Neuronal stem cell (in vitro differentiated cells): ENCODE measurements at regions not wholly inside any gene's neighbourhood (a gene's known extent, or its start where the extent isn't known, plus 50 kb on each side); places are given as distances from the start of the nearest gene placed in this dataset.
A peak's percentile ranks its signal among the peaks of the same experiment; 100 is the strongest.

Source experiments
- DNase-seq: peaks from one replicate; pipeline ENCODE4 v3.0.0-alpha.2; 2013; ENCODE audit warnings: low spot score
- H2AFZ ChIP-seq: one replicate; pipeline ENCODE4 v1.6.1; 2013; ENCODE audit warnings: mild to moderate bottlenecking, low read length, inconsistent platforms
- H2AK5ac ChIP-seq: 2 replicates; pipeline ENCODE4 v1.6.1; 2013; ENCODE audit warnings: low read depth, mild to moderate bottlenecking, inconsistent platforms, low read length, moderate library complexity, mixed read lengths
- H2BK120ac ChIP-seq: 2 replicates; pipeline ENCODE4 v1.6.1; 2013; ENCODE audit warnings: low read depth, mild to moderate bottlenecking, inconsistent platforms, low read length, moderate library complexity, mixed read lengths
- H2BK12ac ChIP-seq: one replicate; pipeline ENCODE4 v1.6.1; 2013; ENCODE audit warnings: low read length, inconsistent platforms
- H2BK15ac ChIP-seq: 2 replicates; pipeline ENCODE4 v1.6.1; 2013; ENCODE audit warnings: mild to moderate bottlenecking, low read length, inconsistent platforms, mixed read lengths
- H2BK5ac ChIP-seq: one replicate; pipeline ENCODE4 v1.6.1; 2013; ENCODE audit warnings: inconsistent platforms, mild to moderate bottlenecking, low read length, moderate library complexity
- H3K14ac ChIP-seq: one replicate; pipeline ENCODE4 v1.6.1; 2013; ENCODE audit warnings: low read length, inconsistent platforms
- H3K18ac ChIP-seq: 2 replicates; pipeline ENCODE4 v1.6.1; 2013; ENCODE audit warnings: low read length, inconsistent platforms
- H3K23ac ChIP-seq: 2 replicates; pipeline ENCODE4 v1.6.1; 2013; ENCODE audit warnings: low read depth, mild to moderate bottlenecking, mixed read lengths, low read length, inconsistent platforms; ENCODE audit not compliant: poor library complexity
- H3K27ac ChIP-seq: replicated peaks from 3 replicates; pipeline ENCODE4 v1.5.1; 2013; ENCODE audit warnings: low read length, inconsistent platforms
- H3K27me3 ChIP-seq, 3 experiments: 2 replicates each; pipeline ENCODE4 v1.6.1; 2013; ENCODE audit warnings: low read length in 3 of 3, mild to moderate bottlenecking in 2 of 3, inconsistent platforms in 1 of 3, low read depth in 1 of 3, mixed read lengths in 1 of 3, moderate library complexity in 1 of 3; ENCODE audit not compliant: control insufficient read depth in 3 of 3, insufficient read depth in 3 of 3
- H3K36me3 ChIP-seq, 2 donors: replicated peaks in 1 of 2; 2 replicates each; pipeline ENCODE4 v1.6.1; 2013; ENCODE audit warnings: low read length in 2 of 2; ENCODE audit not compliant: control insufficient read depth in 2 of 2, insufficient read depth in 2 of 2
- H3K4ac ChIP-seq: 2 replicates; pipeline ENCODE4 v1.6.1; 2013; ENCODE audit warnings: inconsistent platforms, mild to moderate bottlenecking, low read length, moderate library complexity
- H3K4me1 ChIP-seq, 2 donors: 1 replicate in 1 of 2; 2 replicates in 1 of 2; pipeline ENCODE4 v1.6.1; 2013; ENCODE audit warnings: low read length in 2 of 2, low read depth in 1 of 2; ENCODE audit not compliant: control insufficient read depth in 2 of 2, insufficient read depth in 1 of 2
- H3K4me2 ChIP-seq: one replicate; pipeline ENCODE4 v1.6.1; 2013; ENCODE audit warnings: mild to moderate bottlenecking, low read length, inconsistent platforms; ENCODE audit not compliant: insufficient read depth, poor library complexity, severe bottlenecking
- H3K4me3 ChIP-seq, 2 donors: 2 replicates each; pipeline ENCODE4 v1.5.1; 2013; ENCODE audit warnings: low read length in 2 of 2, mild to moderate bottlenecking in 2 of 2, inconsistent platforms in 1 of 2, moderate library complexity in 1 of 2
- H3K79me1 ChIP-seq: one replicate; pipeline ENCODE4 v1.6.1; 2013; ENCODE audit warnings: low read depth, mild to moderate bottlenecking, inconsistent platforms, low read length, moderate library complexity
- H3K9ac ChIP-seq: one replicate; pipeline ENCODE4 v1.6.1; 2013; ENCODE audit warnings: mild to moderate bottlenecking, low read depth, low read length, inconsistent platforms; ENCODE audit not compliant: poor library complexity
- H3K9me3 ChIP-seq, 2 donors: replicated peaks in 1 of 2; 2 replicates each; pipeline versions ENCODE3 to v1.6.1; 2013; ENCODE audit warnings: low read length in 2 of 2, mild to moderate bottlenecking in 2 of 2, inconsistent platforms in 1 of 2, low read depth in 1 of 2, mixed read lengths in 1 of 2, moderate library complexity in 1 of 2; ENCODE audit not compliant: control insufficient read depth in 2 of 2, insufficient read depth in 1 of 2
- H4K8ac ChIP-seq: one replicate; pipeline ENCODE4 v1.6.1; 2013; ENCODE audit warnings: low read depth, mild to moderate bottlenecking, inconsistent platforms, low read length, moderate library complexity
- H4K91ac ChIP-seq: one replicate; pipeline ENCODE4 v1.6.1; 2013; ENCODE audit warnings: low read length, low read depth, mild to moderate bottlenecking, inconsistent platforms; ENCODE audit not compliant: poor library complexity
- WGBS, 2 donors: extraction: QIAGEN DNeasy Blood & Tissue Kit; methylation state at CpG; one replicate each; pipeline ENCODE4 v1.1.7; 2013; ENCODE audit warnings: missing lambda C conversion rate in 2 of 2, mixed read lengths in 1 of 2; ENCODE audit not compliant: insufficient read length in 2 of 2, insufficient replicate concordance in 1 of 2; ENCODE audit errors: extremely low coverage in 2 of 2; 5-methylcytosine and 5-hydroxymethylcytosine counted together

DNA sequence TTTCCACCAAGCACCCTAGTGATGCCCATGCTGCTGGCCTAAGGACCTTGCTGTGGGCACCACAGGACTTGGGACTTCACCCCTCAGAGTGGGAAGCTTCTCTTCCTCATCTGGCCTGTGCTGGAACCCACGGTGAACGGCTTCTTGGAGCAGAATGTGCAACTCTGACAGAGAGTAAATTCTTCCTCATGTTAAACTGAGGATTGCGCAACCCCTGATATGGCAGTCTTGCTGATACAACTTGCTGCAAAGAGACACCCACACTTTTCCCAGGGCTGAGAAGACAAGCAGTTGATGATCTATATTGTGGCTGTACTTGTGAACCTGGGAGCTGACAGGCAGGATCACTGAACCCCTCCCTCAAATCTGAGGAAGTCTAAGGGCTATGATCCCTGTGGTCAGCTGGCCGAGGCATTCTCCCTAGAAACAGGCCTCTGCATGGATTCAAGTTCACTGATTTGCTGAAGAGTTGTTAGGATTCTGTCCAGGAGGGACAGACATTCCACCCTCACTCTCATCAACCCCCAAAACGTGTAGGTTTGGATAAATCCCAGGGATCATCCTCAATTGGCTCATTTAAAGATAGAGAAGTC lies 307.2 kb downstream of the MTRR start:
- H2AK5ac ChIP-seq = no peak overlapping the region
- H3K4ac ChIP-seq = no peak overlapping the region
- H2BK120ac ChIP-seq = no peak overlapping the region
- H3K4me3 ChIP-seq = no peak overlapping the region
- H3K18ac ChIP-seq = no peak overlapping the region
- no peaks in the 10 kb centered on the region for H3K79me1 ChIP-seq
- WGBS, 2 donors = no CpG with 5 or more reads among the region's 5 CpGs
- H4K8ac ChIP-seq = no peak overlapping the region
- no peaks in the 10 kb centered on the region for H3K36me3 ChIP-seq
- no peak overlapping the region for H3K14ac ChIP-seq
- no peak overlapping the region for H3K4me2 ChIP-seq
- H4K91ac ChIP-seq = no peak overlapping the region
- H3K27me3 ChIP-seq = no peaks in the 10 kb centered on the region
- no peak overlapping the region for H2BK15ac ChIP-seq
- DNase-seq = no peak
- no peak overlapping the region for H2AFZ ChIP-seq
- no peaks in the 10 kb centered on the region for H3K4me1 ChIP-seq
- no peak overlapping the region for H3K27ac ChIP-seq
- no peaks in the 10 kb centered on the region for H3K9me3 ChIP-seq
- H3K9ac ChIP-seq = no peak overlapping the region
- H2BK12ac ChIP-seq = no peak overlapping the region
- no peak overlapping the region for H3K23ac ChIP-seq
- H2BK5ac ChIP-seq = no peak overlapping the region

GRCh38 chr5:8184455-8185063 lies 315.6 kb downstream of the MTRR start:
- no peak overlapping the region for H2BK120ac ChIP-seq
- H3K14ac ChIP-seq = no peak overlapping the region
- no peak overlapping the region for H3K4ac ChIP-seq
- no peak overlapping the region for H2AFZ ChIP-seq
- H4K91ac ChIP-seq = no peak overlapping the region
- H3K4me2 ChIP-seq = no peak overlapping the region
- no peaks in the 10 kb centered on the region for H3K36me3 ChIP-seq
- H3K4me1 ChIP-seq = no peaks in the 10 kb centered on the region
- no peak overlapping the region for H3K27ac ChIP-seq
- DNase-seq = peak; percentile 8
- H4K8ac ChIP-seq = no peak overlapping the region
- H3K79me1 ChIP-seq = no peaks in the 10 kb centered on the region
- H2AK5ac ChIP-seq = no peak overlapping the region
- H3K9me3 ChIP-seq = no peaks in the 10 kb centered on the region
- no peak overlapping the region for H3K18ac ChIP-seq
- H3K27me3 ChIP-seq = no peaks in the 10 kb centered on the region
- no peak overlapping the region for H3K23ac ChIP-seq
- no CpG with 5 or more reads among the region's 5 CpGs for WGBS, 2 donors
- H3K4me3 ChIP-seq = no peak overlapping the region
- no peak overlapping the region for H3K9ac ChIP-seq
- no peak overlapping the region for H2BK15ac ChIP-seq
- H2BK5ac ChIP-seq = no peak overlapping the region
- no peak overlapping the region for H2BK12ac ChIP-seq

DNA sequence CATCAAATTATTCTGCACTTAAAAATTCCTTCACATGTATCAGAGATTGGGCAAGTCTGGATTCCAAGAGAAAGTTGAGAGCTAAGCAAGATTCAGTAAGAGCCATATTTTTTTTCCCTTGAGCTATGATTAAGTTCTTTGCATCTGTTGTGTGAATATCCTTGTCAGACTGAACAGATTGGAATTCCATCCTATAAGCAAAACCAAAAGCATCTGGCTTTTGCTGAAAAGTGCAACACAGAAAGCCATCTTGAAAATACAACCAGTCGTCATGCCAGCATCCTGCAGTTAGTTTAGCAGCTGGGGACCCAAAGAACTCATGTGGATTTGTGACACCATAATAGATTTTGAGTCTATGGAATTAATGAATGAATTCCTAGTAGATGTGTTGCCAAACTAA lies 316.9 kb downstream of the MTRR start:
- Histone ChIP-seq H3K23ac (no peak overlapping the region), H3K9ac (no peak overlapping the region), H2BK120ac (no peak overlapping the region), H2AFZ (no peak overlapping the region), H3K4me2 (no peak overlapping the region), H3K14ac (no peak overlapping the region), H4K91ac (no peak overlapping the region), H3K79me1 (no peaks in the 10 kb centered on the region), H3K27me3 (no peaks in the 10 kb centered on the region), H3K18ac (no peak overlapping the region), H2BK12ac (no peak overlapping the region), H4K8ac (no peak overlapping the region), H3K27ac (no peak overlapping the region), H3K9me3 (no peaks in the 10 kb centered on the region), H2AK5ac (no peak overlapping the region), H3K4me3 (no peak overlapping the region), H3K4ac (no peak overlapping the region), H2BK15ac (no peak overlapping the region), H3K36me3 (no peaks in the 10 kb centered on the region), H3K4me1 (no peaks in the 10 kb centered on the region), H2BK5ac (no peak overlapping the region)
- DNase-seq = no peak
- no CpG with 5 or more reads among the region's 1 CpG for WGBS, 2 donors

DNA sequence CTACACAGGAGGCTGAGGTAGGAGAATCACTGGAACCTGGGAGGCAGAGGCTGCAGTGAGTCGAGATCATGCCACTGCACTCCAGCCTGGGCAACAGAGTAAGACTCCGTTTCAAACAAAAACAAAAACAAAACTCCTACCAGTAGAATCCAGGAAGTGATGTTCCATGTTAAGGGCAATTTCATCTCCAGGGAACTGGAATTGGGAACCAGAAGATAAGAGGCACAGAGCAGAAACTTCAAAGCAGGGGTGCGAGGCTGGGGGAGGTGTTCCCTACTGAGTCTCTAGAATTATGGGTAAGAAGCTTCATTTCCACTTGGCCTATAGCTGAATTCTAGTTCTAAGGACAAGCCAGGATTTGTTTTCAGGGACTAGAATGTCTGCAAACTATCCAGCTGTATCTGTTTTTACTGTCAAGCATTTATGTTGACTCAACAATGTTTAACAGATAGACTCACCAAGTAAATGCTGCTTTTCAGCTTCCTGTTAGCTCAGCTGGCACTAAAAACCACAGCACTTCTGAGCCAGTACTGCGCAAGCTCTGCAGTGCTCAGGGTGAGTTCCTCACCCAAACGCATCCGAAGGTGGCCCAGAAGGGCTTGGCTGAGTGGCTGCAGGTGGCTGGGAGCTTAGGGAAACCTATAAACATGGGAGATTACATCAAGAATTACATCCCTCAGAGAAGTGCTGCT lies 320.1 kb downstream of the MTRR start:
- Histone ChIP-seq H2BK12ac (no peak overlapping the region), H3K4me1 (no peaks in the 10 kb centered on the region), H3K36me3 (no peaks in the 10 kb centered on the region), H2AK5ac (no peak overlapping the region), H3K18ac (no peak overlapping the region), H3K4me3 (no peak overlapping the region), H4K8ac (no peak overlapping the region), H3K23ac (no peak overlapping the region), H3K4me2 (no peak overlapping the region), H2BK15ac (no peak overlapping the region), H3K14ac (no peak overlapping the region), H3K9me3 (no peaks in the 10 kb centered on the region), H2BK5ac (no peak overlapping the region), H3K79me1 (no peaks in the 10 kb centered on the region), H3K4ac (no peak overlapping the region), H2AFZ (no peak overlapping the region), H2BK120ac (no peak overlapping the region), H4K91ac (no peak overlapping the region), H3K27ac (no peak overlapping the region), H3K27me3 (no peaks in the 10 kb centered on the region), H3K9ac (no peak overlapping the region)
- WGBS, 2 donors = no CpG with 5 or more reads among the region's 6 CpGs
- DNase-seq = no peak
